A172 (cell line): ENCODE measurements at regions not wholly inside any gene's neighbourhood (a gene's known extent, or its start where the extent isn't known, plus 50 kb on each side); places are given as distances from the start of the nearest gene placed in this dataset.
A peak's percentile ranks its signal among the peaks of the same experiment; 100 is the strongest.
"Not testable (repeated sequence)": the region's sequence is repeated elsewhere in the genome, so short reads cannot be mapped to it uniquely, and the experiment has no call there.

Source experiments
- DNase-seq: peaks from one replicate; pipeline ENCODE4 v3.0.0-alpha.2; 2015; ENCODE audit warnings: low spot score

GRCh38 chr20:40930561-40930960 is 98.1 kb upstream of the TOP1 start:
- no peak for DNase-seq

DNA sequence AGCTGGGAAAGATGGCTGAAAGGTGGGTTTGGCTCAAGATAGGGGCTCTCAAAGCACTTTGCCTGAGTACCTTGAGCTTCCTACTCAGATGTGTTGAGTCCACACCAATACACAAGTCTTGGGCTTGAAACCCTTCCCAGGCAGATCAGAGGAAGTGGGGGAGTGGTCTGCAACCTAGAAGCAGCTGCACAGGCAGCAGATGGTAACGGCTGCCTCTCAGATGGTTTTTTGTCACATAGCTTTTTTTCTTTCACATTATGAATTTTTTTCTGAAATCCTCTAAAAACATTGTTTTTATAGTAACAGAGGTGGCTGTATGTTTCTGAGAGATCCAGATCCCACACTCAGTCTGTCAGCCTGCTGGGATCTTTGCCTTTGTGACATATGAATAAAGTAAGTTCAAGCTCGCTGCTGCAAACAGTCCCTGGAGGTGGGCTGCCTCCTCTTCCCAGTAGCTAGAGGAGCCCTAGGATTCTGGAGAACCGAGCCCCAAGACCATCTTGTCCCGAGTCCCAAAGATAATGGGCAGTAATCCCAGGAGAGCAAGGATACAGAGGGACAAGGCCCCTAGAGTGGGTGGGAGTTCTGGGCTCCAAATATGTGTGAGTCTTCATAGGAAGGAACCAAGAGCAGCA is 97.1 kb upstream of the TOP1 start:
- DNase-seq = no peak

- DNase-seq = no peak
Observed at GRCh38 chr20:40932436-40932835, 96.2 kb upstream of the TOP1 start.

GRCh38 chr20:40933758-40934157 is 94.9 kb upstream of the TOP1 start:
- DNase-seq = no peak

GRCh38 chr20:40938020-40938419 is 90.6 kb upstream of the TOP1 start:
- no peak for DNase-seq

DNA sequence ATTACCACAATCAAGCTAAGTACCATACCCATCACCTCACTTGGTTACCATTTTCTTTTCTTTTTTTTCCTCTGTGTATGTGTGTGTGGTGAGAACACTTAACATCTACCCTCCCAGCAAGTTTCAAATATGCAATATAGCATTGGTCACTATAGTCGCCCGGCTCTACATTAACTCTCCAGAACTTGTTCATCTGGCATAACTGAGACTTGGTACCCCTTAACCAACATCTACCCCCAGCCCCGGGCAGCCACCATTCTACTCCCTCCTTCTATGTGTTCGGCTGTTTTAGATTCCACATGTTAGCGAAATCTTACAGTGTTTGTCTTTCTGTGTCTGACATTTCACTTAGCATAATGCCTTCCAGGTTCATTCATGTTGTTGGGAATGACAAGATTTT is 89.0 kb upstream of the TOP1 start:
- DNase-seq = no peak

- no peak for DNase-seq
Observed at GRCh38 chr20:40941133-40941610, 87.5 kb upstream of the TOP1 start.

DNA sequence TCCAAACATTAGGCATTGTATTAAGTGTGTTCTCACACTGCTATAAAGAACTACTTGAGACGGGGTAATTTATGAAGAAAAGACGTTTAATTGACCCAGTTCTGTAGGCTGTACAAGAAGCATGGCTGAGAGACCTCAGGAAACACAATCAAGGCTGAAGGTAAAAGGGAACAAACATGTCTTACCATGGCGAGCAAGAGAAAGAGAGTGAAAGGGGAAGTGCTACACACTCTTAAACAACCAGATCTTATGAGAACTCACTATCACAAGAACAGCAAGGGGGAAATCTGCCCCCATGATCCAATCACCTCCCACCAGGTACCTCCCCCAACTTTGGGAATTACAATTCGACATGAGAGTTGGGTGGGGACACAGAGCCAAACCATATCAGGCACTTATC is 86.6 kb upstream of the TOP1 start:
- DNase-seq = no peak

DNA sequence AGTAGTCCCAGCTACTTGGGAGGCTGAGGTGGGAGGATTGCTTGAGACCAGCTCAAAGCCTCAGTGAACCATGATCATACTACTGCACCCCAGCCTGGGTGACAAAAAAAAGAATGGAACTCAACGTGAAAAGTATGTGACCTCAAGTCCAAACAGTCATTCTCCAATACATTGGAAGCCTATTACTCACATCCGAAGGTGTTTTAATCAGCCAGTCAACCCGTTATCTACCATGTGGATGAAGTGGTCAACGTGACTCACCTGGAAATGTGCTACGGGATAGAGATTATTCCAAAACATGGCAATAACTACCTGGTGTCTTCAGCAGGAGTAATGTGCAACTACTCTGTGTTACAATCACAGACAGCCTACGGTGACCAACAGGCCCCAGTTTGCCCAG is 85.8 kb upstream of the TOP1 start:
- DNase-seq = no peak

GRCh38 chr20:40943591-40943990 is 85.0 kb upstream of the TOP1 start:
- no peak for DNase-seq

GRCh38 chr20:40945189-40945588 is 83.4 kb upstream of the TOP1 start:
- no peak for DNase-seq

DNA sequence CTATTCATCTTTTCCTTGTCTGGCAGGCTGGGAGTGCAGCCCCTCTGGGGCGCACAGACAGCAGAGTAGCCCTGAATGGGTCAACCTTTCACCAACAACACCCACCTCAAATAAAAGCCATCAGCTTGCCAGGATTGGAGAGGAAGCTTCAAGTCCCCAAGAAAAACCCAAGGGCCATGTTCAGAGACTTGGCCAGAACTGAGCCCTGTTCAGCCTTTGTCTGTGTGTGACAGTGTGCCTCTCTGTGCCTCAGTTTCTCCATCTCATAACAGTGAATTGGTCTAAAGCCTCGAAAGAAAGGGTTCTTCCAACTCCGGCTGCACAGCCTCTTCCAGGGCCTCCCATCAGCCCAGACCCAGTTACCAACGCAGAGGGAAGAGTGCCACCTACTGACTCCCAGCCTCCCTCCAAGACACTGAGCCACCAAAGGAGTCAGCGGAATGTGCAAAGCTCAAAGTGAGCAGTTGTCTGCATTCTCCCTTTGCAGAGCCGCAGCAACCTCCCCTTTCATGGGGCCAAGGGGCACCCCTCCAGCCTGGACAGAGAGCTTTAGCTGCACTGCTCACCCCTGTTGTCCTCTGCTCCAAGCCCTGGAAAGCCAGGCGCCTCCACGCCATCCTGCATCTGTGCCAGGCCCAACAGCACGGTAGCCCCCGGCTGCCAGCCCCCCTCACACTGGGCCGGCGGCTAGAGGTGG is 82.7 kb upstream of the TOP1 start:
- peak; percentile 55 for DNase-seq

- DNase-seq = no peak
Observed at GRCh38 chr20:40946451-40946850, 82.2 kb upstream of the TOP1 start.

- peak; percentile 81 for DNase-seq
Observed at GRCh38 chr20:40948465-40949267, 80.0 kb upstream of the TOP1 start.

DNA sequence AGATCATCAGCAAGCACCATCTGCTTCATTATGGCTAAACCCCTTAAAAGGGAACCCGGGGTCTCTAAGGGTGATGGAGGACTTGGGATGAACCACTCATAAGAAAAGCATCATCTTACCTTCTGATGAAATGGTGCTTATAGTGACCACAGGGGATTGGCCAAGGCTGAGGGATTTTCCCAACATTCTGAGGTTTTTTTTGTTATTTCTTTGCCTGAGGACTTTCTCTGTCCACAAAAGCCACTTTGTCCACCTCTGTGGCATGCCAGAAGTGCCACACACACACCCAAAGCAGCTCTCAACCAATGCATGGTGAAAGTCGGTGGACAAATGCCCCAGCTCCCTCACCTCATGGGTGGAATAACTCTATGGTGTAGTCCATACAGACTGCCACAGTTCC is 79.3 kb upstream of the TOP1 start:
- peak; percentile 52 for DNase-seq

DNA sequence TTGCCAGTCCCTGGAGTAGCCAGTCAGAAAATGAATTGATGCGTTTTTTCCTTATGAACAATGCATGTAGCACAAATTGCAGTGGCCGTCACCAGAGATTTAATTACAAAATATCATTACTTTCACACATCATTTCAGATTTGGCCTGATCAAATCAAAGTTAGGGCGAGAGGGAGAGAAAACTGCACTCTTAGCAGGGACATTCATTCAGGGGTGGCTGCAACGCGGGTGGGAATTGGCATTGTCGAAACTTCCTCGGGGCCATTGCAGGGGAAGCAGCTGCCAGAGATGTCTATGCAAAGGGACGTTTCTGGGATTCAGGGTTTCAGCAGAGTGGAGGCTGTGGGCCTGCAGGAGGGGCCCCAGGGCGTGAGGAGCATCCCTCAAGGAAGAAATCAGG is 76.5 kb upstream of the TOP1 start:
- DNase-seq = no peak

- DNase-seq = no peak
Observed at GRCh38 chr20:40953416-40953815, 75.2 kb upstream of the TOP1 start.

GRCh38 chr20:40953856-40954255 is 74.8 kb upstream of the TOP1 start:
- no peak for DNase-seq

DNA sequence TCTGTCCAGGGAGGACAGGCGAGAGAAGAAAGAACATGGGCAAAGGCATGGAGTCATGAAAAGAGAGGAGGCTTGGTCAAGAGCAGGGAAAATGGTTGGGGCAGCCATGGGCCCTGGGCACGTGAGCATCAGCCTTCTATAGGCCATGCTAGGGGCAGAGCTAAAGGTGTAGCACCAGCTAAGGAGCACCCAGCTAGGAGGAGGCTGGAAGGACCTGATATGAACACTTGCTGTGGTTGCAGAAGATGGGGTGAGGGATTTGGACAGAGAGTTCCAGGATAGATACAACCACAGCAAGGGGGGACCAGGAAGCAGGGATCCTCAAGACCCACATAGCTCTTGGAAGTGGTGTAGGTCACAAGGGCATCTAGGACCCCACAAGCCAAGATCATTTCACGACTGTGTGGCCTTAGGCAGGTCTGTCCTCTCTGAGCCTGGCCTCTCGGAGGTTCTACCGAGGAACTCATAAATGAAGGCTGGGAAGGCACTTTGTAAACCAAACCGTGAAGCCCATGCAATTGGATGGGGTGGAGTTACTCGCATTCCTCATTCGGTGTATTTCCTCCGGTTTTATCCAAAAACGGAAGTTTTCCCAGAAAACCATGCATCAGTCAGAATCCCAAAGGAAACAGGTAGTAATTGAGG is 74.0 kb upstream of the TOP1 start:
- no peak for DNase-seq

DNA sequence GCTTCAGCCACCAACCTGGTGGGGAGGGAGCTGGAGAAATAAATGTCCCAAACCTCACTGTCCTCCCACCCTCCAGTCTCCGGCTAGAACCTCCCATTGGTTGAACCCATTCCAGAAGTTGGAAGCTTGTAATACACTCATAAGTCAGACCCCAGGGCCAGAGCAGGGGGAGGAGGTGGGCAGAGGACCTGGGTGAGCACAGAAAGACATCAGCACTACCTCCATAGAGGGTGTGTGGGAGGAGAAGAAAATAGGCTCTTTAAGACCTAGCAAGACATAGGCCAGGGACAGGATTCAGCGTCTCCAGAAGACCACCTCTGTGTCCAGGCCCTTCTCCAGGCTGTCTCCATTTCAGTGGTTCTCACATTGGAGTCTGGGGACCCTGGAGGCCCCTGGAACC is 73.3 kb upstream of the TOP1 start:
- DNase-seq = no peak

DNA sequence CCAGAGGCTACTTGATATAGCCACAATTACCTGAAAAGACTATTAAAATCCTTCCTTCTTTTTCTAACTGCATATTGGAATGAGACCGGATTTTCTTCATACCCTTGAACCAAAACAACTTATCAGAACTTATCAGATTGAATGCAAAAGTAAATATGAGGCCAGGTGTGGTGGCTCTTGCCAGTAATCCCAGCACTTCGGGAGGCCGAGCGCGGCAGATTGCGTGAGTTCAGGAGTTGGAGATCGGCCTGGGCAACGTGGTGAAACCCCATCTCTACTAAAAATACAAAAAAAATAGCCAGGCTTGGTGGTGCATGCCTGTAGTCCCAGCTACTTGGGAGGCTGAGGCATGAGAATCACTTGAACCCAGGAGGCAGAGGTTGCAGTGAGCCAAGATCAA is 72.8 kb upstream of the TOP1 start:
- not testable (repeated sequence) for DNase-seq

- no peak for DNase-seq
Observed at GRCh38 chr20:40956542-40957264, 71.9 kb upstream of the TOP1 start.
